Hippocampal formation (tissue), 2 donors: ENCODE measurements at regions not wholly inside any gene's neighbourhood (a gene's known extent, or its start where the extent isn't known, plus 50 kb on each side); places are given as distances from the start of the nearest gene placed in this dataset.
A peak's percentile ranks its signal among the peaks of the same experiment; 100 is the strongest.
"Not testable (repeated sequence)": the region's sequence is repeated elsewhere in the genome, so short reads cannot be mapped to it uniquely, and the experiment has no call there.

ENCODE experiments used
- DNase-seq, 2 donors: peaks; one replicate each; lab custom pipeline; 2025; lab: John Stamatoyannopoulos, UW

GRCh38 chr5:161036296-161036695 lies 184.3 kb upstream of the ATP10B start:
- no peak for DNase-seq

DNA sequence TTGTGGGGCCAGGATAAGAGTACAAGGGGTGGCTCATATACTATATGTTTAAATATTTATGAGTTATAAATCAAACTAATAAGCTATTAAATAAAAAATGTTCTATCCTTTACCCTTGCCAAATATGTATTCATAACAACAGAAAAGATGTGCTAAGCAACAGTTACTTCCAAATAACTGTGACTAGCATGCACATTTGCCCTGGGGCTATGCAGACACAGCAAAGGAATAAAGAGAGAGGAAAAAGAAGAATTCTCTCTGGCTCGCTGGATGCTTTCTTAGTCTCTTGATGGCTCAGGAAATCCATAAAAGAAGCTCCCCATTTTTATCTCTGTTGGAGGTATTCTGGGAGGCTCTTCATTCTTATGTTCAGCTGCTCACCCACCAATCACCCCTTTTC lies 182.4 kb upstream of the ATP10B start:
- DNase-seq, result no peak

DNA sequence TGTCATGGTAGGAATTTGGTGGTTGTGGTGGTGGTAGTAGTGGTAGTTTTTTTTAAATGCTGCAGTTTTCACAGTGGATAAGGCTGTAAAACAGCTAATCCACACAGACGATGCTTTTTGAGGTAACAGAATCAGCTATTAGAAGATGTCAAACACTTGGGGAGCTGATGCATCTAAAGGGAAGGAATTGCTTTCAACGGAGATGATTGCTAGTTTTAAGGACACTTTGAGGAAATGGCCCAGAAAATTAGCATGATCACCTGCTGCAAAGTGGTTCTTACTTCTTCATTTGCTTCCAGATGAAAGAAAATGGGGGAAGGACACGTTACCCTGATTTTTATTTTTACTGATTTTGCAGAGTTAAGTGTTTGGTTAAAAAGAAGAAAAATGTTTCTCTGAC lies 178.2 kb upstream of the ATP10B start:
- DNase-seq, result no peak

GRCh38 chr5:161027763-161028162 lies 175.8 kb upstream of the ATP10B start:
- no peak for DNase-seq

DNA sequence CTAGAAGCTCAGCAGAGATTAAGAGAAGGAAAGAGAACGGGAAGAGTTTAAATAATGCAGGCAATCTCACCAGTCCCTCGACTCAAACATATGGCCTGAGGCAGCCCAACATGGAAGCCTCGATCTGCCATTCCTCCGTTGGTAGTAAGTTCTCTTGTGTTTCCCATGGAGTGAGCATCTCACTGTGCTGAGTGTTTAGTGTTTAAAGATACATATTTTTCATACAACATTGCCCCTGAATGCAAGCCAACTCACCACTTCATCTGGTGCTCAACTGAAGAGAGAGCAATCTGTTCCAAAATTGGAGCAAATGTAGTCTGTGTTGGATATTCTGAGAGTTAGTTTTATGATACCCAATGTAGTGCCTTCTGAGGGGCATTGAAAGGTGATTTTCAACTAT lies 171.5 kb upstream of the ATP10B start:
- DNase-seq, result peak in 1 of 2 donors; percentile 14

DNA sequence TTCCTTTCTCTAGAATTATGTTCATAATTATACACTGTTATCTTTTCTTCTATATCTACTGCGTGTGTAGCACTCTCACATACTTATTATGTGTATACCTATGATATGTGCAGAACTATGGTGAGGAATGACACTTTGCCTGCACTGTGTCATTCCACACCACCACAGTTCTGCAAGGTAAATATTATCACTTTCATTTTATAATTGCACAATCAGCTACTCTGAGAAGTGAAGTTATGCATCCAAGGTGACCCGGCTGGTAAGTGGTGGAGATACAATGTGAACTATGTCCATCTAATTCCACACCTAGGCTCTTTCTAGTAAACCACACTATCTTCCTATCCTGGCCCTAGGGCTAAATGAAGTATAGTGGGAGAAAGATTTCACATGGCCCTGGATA lies 170.1 kb upstream of the ATP10B start:
- DNase-seq, result no peak

DNA sequence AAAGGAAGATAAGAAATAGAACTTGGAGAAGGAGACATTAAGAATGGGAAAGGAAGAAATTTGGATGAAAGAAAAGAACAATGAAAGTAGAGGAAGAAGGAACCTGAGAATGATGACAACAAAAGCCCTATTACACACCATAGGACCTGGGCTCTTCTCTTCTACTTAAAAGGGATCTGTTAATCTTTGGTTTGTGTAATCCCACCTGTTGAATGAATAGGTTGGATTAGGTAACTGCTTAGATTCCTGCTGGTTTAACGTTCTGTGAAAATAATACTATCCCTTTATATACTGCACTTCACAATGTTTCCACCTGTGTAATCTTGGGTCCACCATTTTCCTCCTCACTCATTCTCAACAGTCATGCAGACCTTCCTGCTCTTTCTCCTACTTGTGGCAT lies 157.8 kb upstream of the ATP10B start:
- DNase-seq, result no peak

DNA sequence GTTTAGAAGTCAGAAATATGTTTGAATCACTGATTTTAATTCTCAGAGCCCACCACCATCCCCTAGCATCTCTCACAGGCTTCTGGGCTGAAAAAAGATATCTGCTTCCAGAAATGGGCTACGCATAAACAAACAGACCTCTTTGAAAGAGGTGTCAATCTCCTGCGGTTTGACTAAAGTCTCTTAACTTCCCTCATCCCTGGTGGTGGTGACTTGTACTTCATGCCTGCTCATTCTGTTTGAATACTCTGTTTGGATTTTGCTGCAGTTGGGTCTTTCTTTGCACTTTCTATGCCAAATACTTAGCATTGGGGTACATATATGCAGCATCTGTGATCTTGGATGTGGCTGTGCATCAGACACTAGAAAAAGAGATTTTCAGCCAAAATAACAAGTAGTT lies 157.2 kb upstream of the ATP10B start:
- no peak for DNase-seq

- DNase-seq, result no peak
Observed at GRCh38 chr5:161007879-161008278, 155.9 kb upstream of the ATP10B start.

DNA sequence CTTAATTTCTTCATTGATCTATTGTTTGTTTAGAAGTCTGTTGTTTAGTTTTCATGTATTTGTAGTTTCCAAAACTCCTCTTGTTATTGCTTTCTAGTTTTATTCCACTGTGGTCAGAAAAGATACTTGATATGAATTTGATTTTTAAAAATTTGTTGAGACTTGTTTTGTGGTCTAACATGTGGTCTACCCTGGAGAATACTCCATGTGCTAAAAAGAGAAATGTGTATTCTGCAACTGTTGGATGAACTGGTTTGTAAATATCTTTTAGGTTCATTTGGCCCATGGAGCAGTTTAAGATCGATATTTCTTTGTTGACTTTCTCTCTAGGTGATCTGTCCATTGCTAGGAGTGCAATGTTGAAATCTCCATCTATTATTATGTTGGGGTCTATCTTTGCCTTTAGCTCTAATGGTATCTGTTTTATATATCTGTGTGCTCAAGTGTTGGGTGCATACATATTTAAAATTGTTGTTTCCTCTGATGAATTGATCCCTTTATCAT lies 150.6 kb upstream of the ATP10B start:
- no peak for DNase-seq

GRCh38 chr5:161001604-161002003 lies 149.6 kb upstream of the ATP10B start:
- no peak for DNase-seq

DNA sequence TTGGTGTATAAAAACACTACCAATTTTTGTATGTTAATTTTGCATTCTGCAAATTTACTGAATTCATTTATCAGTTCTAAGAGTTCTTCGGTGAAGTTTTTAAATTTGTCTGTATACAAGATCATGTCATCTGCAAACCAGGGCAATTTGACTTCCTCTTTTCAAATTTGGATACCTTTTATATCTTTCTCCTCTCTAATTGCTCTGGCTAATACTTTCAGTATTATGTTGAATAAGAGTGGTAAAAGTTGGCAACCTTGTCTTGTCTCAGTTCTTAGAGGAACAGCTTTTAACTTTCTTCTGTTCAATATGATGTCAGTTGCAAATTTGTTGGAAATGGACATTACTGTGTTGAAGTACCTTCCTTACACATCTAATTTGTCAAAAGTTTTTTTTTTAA lies 149.1 kb upstream of the ATP10B start:
- not testable (repeated sequence) for DNase-seq

DNA sequence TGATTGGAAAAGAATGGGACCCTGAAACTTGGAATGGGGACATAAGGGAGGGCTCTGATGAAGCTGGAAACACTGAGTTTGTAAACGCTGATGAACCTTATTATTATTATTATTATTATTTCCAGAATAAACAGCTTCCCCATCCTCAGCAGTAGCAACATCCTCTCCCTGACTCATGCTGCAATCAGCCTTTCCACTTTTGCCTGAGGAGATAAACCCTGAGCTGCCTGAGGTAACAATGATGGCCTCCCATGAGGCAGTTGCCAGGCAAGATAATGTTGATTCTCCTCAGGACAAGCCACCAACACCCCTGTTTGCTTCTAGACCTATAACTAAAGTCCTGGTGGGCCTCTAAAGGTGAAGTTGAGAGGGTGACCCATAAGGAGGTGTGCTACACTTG lies 139.2 kb upstream of the ATP10B start:
- DNase-seq, result no peak

DNA sequence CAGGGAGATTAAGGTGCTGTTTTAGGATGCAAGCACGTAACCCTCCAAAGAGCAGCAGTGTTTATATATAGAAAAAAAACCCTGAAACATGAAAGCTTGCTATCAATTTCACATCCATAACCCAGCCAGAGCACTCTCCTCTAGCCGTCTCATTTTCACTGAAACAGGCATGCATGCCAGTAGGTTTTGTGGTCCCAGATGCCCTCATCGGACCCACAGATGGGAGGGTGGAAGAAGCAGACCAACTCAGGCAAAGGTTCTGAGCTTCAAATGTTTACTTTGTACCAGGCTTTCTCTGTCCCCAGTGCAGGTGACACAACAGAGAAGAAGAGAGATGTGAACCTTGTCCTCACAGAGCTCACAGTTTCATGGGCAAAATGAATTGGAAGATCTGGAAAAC lies 127.4 kb upstream of the ATP10B start:
- no peak for DNase-seq

- DNase-seq, result no peak
Observed at GRCh38 chr5:160978944-160979343, 126.9 kb upstream of the ATP10B start.

- DNase-seq, result no peak
Observed at GRCh38 chr5:160976181-160976580, 124.2 kb upstream of the ATP10B start.

GRCh38 chr5:160970605-160971191 lies 118.7 kb upstream of the ATP10B start:
- peak in 1 of 2 donors; percentile 63 for DNase-seq

GRCh38 chr5:160969645-160970044 lies 117.6 kb upstream of the ATP10B start:
- no peak for DNase-seq

GRCh38 chr5:160968480-160968879 lies 116.5 kb upstream of the ATP10B start:
- no peak for DNase-seq

- no peak for DNase-seq
Observed at GRCh38 chr5:160966921-160967320, 114.9 kb upstream of the ATP10B start.

GRCh38 chr5:160961761-160962160 lies 109.8 kb upstream of the ATP10B start:
- DNase-seq, result no peak

DNA sequence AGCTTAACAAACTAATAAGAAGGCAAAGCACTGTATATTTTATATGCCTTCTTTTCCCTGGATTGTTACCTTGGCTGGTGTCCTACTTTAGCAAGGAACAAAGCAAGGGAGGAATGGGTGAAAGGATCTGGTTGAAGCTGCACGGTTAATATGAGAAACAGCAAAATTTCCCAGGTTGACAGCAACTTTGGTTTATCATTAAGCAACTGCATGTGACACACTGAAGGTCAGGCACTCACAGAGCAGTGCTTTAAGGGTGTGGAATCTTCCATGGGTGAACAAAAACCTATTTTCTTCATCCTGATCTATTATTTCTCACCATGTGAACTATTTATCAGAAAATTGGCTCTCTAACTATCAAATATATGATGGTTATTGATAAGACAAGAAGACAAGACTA lies 109.0 kb upstream of the ATP10B start:
- no peak for DNase-seq

DNA sequence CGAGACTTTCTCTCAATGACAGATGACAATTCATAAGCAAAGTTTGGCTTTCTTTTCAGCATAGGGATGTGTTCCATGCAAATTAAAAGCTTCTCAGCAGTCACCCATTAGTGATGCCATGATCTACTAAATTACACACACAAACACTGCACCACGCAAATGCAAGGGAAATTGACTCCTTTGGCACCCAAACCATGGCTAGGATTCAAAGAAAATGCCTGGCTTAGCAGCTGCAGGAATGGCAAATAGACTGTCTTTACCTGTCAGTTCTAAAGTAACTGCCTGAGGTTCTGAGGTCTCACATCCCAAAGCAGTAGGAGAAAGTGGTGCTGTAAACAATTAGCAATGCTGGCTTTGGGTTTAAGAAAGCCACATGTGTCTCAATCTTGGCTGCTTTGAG lies 108.6 kb upstream of the ATP10B start:
- no peak for DNase-seq

GRCh38 chr5:160959804-160960203 lies 107.8 kb upstream of the ATP10B start:
- DNase-seq, result no peak
